ENCODE measurements at regions not wholly inside any gene's neighbourhood (a gene's known extent, or its start where the extent isn't known, plus 50 kb on each side); places are given as distances from the start of the nearest gene placed in this dataset.

DNA sequence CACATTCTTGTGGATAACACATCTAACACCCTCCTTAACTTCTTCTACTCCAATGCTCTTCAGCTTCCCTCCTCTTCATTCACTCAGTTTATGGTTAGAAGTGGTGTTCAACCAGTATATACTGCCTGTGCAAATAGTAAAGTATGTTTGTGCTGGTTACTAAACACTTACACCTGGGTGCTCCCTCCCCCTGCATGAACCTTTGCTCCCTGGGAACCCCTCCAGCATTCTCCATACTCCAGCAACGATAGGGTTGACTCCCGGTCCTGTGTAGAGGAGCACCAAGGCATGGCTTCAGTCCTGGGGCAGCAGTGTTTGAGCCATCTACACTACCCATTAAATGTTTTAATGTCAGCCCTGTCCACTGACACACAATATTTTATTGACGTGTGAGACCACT, 407.5 kb upstream of the DPH6 start:
- H3K4me2 ChIP-seq (ENCODE audit: low read length) = no peak overlapping the region
- H3K4me3 ChIP-seq (ENCODE audit: low read length) = no peak overlapping the region
- H3K9me3 ChIP-seq (ENCODE audit: control insufficient read depth, insufficient read depth, low read length) = no peaks in the 10 kb centered on the region
- H3K27me3 ChIP-seq (ENCODE audit: control insufficient read depth, low read length) = no peaks in the 10 kb centered on the region
- H3K36me3 ChIP-seq (ENCODE audit: control insufficient read depth, low read length) = no peaks in the 10 kb centered on the region
- no peaks in the 10 kb centered on the region for H3K9me2 ChIP-seq (replicated peaks; ENCODE audit: control insufficient read depth, low read length)
- no peaks in the 10 kb centered on the region for H3K79me2 ChIP-seq (ENCODE audit: control insufficient read depth, low read length)
- H3K4me1 ChIP-seq (ENCODE audit: control insufficient read depth, low read length) = no peaks in the 10 kb centered on the region
- no peaks in the 10 kb centered on the region for H3F3A ChIP-seq (ENCODE audit: control insufficient read depth, insufficient read depth)
- TF ChIP-seq EZH2phosphoT487 (IDR thresholded peaks at IDR 0.05; ENCODE audit: borderline replicate concordance, low read length) = no peak
- TF ChIP-seq, protein P1, sequence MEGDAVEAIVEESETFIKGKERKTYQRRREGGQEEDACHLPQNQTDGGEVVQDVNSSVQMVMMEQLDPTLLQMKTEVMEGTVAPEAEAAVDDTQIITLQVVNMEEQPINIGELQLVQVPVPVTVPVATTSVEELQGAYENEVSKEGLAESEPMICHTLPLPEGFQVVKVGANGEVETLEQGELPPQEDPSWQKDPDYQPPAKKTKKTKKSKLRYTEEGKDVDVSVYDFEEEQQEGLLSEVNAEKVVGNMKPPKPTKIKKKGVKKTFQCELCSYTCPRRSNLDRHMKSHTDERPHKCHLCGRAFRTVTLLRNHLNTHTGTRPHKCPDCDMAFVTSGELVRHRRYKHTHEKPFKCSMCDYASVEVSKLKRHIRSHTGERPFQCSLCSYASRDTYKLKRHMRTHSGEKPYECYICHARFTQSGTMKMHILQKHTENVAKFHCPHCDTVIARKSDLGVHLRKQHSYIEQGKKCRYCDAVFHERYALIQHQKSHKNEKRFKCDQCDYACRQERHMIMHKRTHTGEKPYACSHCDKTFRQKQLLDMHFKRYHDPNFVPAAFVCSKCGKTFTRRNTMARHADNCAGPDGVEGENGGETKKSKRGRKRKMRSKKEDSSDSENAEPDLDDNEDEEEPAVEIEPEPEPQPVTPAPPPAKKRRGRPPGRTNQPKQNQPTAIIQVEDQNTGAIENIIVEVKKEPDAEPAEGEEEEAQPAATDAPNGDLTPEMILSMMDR (IDR thresholded peaks at IDR 0.05; ENCODE audit: low read depth, low read length, poor library complexity, severe bottlenecking) = no peak
- H4K20me1 ChIP-seq (ENCODE audit: control insufficient read depth, insufficient read depth, low read depth, low read length) = no peaks in the 10 kb centered on the region
- no peak overlapping the region for H3K27ac ChIP-seq (ENCODE audit: low read depth, low read length)

- H3K4me1 ChIP-seq (ENCODE audit: control insufficient read depth, low read length) = no peaks in the 10 kb centered on the region
- H3K79me2 ChIP-seq (ENCODE audit: control insufficient read depth, low read length) = no peaks in the 10 kb centered on the region
- no peaks in the 10 kb centered on the region for H3K36me3 ChIP-seq (ENCODE audit: control insufficient read depth, low read length)
- H3K4me3 ChIP-seq (ENCODE audit: low read length) = no peak overlapping the region
- no peak overlapping the region for H3K4me2 ChIP-seq (ENCODE audit: low read length)
- H3K27me3 ChIP-seq (ENCODE audit: control insufficient read depth, low read length) = no peaks in the 10 kb centered on the region
- no peaks in the 10 kb centered on the region for H4K20me1 ChIP-seq (ENCODE audit: control insufficient read depth, insufficient read depth, low read depth, low read length)
- H3K27ac ChIP-seq (ENCODE audit: low read depth, low read length) = no peak overlapping the region
- H3K9me3 ChIP-seq (ENCODE audit: control insufficient read depth, insufficient read depth, low read length) = no peaks in the 10 kb centered on the region
- no peaks in the 10 kb centered on the region for H3K9me2 ChIP-seq (replicated peaks; ENCODE audit: control insufficient read depth, low read length)
- no peaks in the 10 kb centered on the region for H3F3A ChIP-seq (ENCODE audit: control insufficient read depth, insufficient read depth)
- TF ChIP-seq EZH2phosphoT487 (IDR thresholded peaks at IDR 0.05; ENCODE audit: borderline replicate concordance, low read length) = no peak
- TF ChIP-seq, protein P1 (IDR thresholded peaks at IDR 0.05; ENCODE audit: low read depth, low read length, poor library complexity, severe bottlenecking) = no peak
Measured at GRCh38 chr15:35956056-35956455, 410.1 kb upstream of the DPH6 start.

GRCh38 chr15:35958021-35958420, 412.1 kb upstream of the DPH6 start:
- H3K4me3 ChIP-seq (ENCODE audit: low read length) = no peak overlapping the region
- no peaks in the 10 kb centered on the region for H3K9me3 ChIP-seq (ENCODE audit: control insufficient read depth, insufficient read depth, low read length)
- no peaks in the 10 kb centered on the region for H3K27me3 ChIP-seq (ENCODE audit: control insufficient read depth, low read length)
- H3K4me2 ChIP-seq (ENCODE audit: low read length) = no peak overlapping the region
- no peaks in the 10 kb centered on the region for H3K79me2 ChIP-seq (ENCODE audit: control insufficient read depth, low read length)
- H3K27ac ChIP-seq (ENCODE audit: low read depth, low read length) = no peak overlapping the region
- H3F3A ChIP-seq (ENCODE audit: control insufficient read depth, insufficient read depth) = no peaks in the 10 kb centered on the region
- H3K4me1 ChIP-seq (ENCODE audit: control insufficient read depth, low read length) = no peaks in the 10 kb centered on the region
- no peaks in the 10 kb centered on the region for H3K36me3 ChIP-seq (ENCODE audit: control insufficient read depth, low read length)
- H3K9me2 ChIP-seq (replicated peaks; ENCODE audit: control insufficient read depth, low read length) = no peaks in the 10 kb centered on the region
- no peak for TF ChIP-seq EZH2phosphoT487 (IDR thresholded peaks at IDR 0.05; ENCODE audit: borderline replicate concordance, low read length)
- TF ChIP-seq, protein P1 (IDR thresholded peaks at IDR 0.05; ENCODE audit: low read depth, low read length, poor library complexity, severe bottlenecking) = no peak
- no peaks in the 10 kb centered on the region for H4K20me1 ChIP-seq (ENCODE audit: control insufficient read depth, insufficient read depth, low read depth, low read length)

- Histone ChIP-seq H3K27ac (ENCODE audit: low read depth, low read length) (no peak overlapping the region), H3F3A (ENCODE audit: control insufficient read depth, insufficient read depth) (no peaks in the 10 kb centered on the region), H3K4me3 (ENCODE audit: low read length) (no peak overlapping the region), H3K36me3 (ENCODE audit: control insufficient read depth, low read length) (no peaks in the 10 kb centered on the region), H4K20me1 (ENCODE audit: control insufficient read depth, insufficient read depth, low read depth, low read length) (no peaks in the 10 kb centered on the region), H3K79me2 (ENCODE audit: control insufficient read depth, low read length) (no peaks in the 10 kb centered on the region), H3K9me3 (ENCODE audit: control insufficient read depth, insufficient read depth, low read length) (no peaks in the 10 kb centered on the region), H3K4me2 (ENCODE audit: low read length) (no peak overlapping the region), H3K9me2 (replicated peaks; ENCODE audit: control insufficient read depth, low read length) (no peaks in the 10 kb centered on the region), H3K27me3 (ENCODE audit: control insufficient read depth, low read length) (no peaks in the 10 kb centered on the region), H3K4me1 (ENCODE audit: control insufficient read depth, low read length) (no peaks in the 10 kb centered on the region)
- TF ChIP-seq, protein P1 (IDR thresholded peaks at IDR 0.05; ENCODE audit: low read depth, low read length, poor library complexity, severe bottlenecking) = no peak
Measured at GRCh38 chr15:35958975-35959374, 413.0 kb upstream of the DPH6 start.
